ENCODE measurements at regions not wholly inside any gene's neighbourhood (a gene's known extent, or its start where the extent isn't known, plus 50 kb on each side); places are given as distances from the start of the nearest gene placed in this dataset.

DNA sequence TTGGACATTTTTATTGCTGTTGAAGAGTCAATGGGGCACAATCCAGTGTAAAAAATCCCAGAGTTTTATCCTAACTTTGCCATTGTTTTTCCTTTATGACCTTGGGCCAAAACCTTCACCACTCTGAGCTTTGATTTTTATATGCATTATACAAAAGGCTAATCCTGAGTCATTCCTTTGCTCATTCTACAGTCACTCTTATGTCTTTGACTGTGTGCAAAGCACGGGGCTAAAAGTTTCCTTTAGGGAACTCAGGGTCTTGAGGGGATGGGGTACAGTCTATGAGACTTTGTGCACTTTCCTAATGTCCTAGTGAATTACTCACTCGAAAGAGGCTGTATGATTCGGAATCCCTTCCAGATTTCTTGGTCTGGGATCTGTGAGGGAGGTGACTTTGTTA is 543.2 kb upstream of the CAMK1G start:
- TF ChIP-seq POLR2A (IDR thresholded peaks at IDR 0.05), result no peak
- TF ChIP-seq EP300 (IDR thresholded peaks at IDR 0.05), result no peak
- TF ChIP-seq, protein P1, sequence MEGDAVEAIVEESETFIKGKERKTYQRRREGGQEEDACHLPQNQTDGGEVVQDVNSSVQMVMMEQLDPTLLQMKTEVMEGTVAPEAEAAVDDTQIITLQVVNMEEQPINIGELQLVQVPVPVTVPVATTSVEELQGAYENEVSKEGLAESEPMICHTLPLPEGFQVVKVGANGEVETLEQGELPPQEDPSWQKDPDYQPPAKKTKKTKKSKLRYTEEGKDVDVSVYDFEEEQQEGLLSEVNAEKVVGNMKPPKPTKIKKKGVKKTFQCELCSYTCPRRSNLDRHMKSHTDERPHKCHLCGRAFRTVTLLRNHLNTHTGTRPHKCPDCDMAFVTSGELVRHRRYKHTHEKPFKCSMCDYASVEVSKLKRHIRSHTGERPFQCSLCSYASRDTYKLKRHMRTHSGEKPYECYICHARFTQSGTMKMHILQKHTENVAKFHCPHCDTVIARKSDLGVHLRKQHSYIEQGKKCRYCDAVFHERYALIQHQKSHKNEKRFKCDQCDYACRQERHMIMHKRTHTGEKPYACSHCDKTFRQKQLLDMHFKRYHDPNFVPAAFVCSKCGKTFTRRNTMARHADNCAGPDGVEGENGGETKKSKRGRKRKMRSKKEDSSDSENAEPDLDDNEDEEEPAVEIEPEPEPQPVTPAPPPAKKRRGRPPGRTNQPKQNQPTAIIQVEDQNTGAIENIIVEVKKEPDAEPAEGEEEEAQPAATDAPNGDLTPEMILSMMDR (IDR thresholded peaks at IDR 0.05), result no peak
- TF ChIP-seq POLR2AphosphoS5 (IDR thresholded peaks at IDR 0.05), result no peak
- Histone ChIP-seq H3K9me3 (no peaks in the 10 kb centered on the region), H3K4me3 (no peak overlapping the region), H3K36me3 (no peaks in the 10 kb centered on the region), H3K27ac (no peak overlapping the region), H3K27me3 (no peaks in the 10 kb centered on the region), H3K4me1 (peaks cover 15% of the 10 kb centered on the region)
- no peak for DNase-seq (ENCODE audit: low spot score in 2 of 2)
- 94% methylated on average over 3 of the region's 3 CpGs for WGBS

DNA sequence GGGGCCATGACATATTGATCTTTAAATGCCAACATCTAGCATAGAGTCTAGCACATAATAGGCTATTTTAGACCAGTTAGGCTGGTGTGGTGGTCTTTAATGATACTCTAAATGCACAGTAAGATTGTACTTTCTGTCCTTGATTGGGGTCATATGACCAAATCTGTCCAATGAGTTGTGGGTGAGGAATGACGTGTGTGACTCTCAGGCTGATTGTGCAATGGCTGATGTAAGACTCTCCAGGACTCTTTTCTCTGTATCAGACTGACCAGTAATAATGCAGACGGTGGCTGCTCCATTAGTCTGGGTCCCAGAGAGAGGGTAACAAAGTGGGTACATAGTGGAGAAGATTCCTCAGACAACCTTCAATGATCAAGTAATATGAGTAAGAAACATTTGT is 541.6 kb upstream of the CAMK1G start:
- Histone ChIP-seq H3K27ac (no peak overlapping the region), H3K27me3 (no peaks in the 10 kb centered on the region), H3K36me3 (no peaks in the 10 kb centered on the region), H3K9me3 (no peaks in the 10 kb centered on the region), H3K4me3 (no peak overlapping the region), H3K4me1 (peaks cover 15% of the 10 kb centered on the region)
- TF ChIP-seq EP300 (IDR thresholded peaks at IDR 0.05) (no peak), POLR2AphosphoS5 (IDR thresholded peaks at IDR 0.05) (no peak), POLR2A (IDR thresholded peaks at IDR 0.05) (no peak)
- TF ChIP-seq, protein P1 (IDR thresholded peaks at IDR 0.05), result no peak
- 85% methylated on average over 2 of the region's 2 CpGs for WGBS
- DNase-seq (ENCODE audit: low spot score in 2 of 2), result no peak

DNA sequence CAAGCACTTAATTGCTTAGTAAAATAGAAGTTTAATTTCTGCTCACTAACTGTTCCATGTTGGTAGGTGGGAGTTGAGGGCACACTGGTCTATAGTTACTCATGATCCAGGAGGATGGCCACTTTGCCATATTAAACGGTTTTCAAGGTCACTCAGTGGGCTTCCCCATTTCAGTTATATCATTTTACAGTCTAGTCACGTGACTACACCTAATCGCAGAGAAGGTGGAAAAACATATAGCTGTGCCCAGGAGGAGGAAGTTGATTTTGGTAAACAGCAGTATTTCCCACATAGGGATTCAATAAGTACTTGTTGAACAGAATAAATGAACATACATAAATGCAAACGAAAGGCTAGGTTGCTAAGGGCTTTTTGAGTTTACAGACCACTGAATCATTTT is 541.1 kb upstream of the CAMK1G start:
- no peaks in the 10 kb centered on the region for H3K27me3 ChIP-seq
- H3K4me3 ChIP-seq, result no peak overlapping the region
- TF ChIP-seq, protein P1 (IDR thresholded peaks at IDR 0.05), result no peak
- TF ChIP-seq EP300 (IDR thresholded peaks at IDR 0.05), result no peak
- no peak for TF ChIP-seq POLR2AphosphoS5 (IDR thresholded peaks at IDR 0.05)
- TF ChIP-seq POLR2A (IDR thresholded peaks at IDR 0.05), result no peak
- no peaks in the 10 kb centered on the region for H3K36me3 ChIP-seq
- peaks cover 15% of the 10 kb centered on the region for H3K4me1 ChIP-seq
- no peaks in the 10 kb centered on the region for H3K9me3 ChIP-seq
- H3K27ac ChIP-seq, result no peak overlapping the region
- no peak for DNase-seq (ENCODE audit: low spot score in 2 of 2)
- 87% methylated on average over 4 of the region's 4 CpGs for WGBS

DNA sequence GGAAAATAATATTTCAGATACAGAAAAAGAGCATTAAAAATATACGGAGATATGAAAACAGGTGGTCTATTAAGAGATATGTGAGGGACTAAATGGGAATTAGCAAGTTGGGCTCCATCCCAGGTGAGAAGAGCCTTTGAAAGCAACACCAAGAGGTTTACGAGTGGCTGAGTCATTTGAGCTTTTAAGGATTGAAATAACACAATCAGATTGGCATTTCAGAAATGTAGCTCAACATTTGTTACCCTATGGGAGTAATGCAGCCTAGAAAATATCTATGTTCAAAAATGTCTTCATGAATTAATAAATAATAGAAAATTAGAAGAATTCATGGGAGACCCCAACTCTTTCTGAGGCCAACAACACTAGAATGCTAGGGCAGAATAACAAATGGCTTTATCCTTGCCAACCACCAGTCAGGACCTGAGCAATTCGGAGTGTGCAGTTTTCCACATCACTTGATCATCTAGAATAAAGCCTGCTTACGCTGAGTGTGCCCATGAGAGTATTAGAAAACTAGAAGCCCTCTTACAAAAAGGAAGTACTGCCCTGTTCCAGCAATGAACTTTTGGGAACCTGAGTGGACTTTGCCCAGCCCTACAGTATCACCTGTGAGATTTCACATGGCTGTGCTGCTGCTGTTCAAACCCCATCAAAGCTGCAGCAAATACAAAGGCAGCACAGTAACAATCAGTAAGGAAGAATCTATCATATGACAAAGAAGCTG is 538.0 kb upstream of the CAMK1G start:
- H3K4me1 ChIP-seq, result no peaks in the 10 kb centered on the region
- WGBS, result 69% methylated on average over 4 of the region's 4 CpGs
- H3K9me3 ChIP-seq, result no peaks in the 10 kb centered on the region
- H3K4me3 ChIP-seq, result no peak overlapping the region
- DNase-seq (ENCODE audit: low spot score in 2 of 2), result no peak
- H3K27ac ChIP-seq, result no peak overlapping the region
- no peaks in the 10 kb centered on the region for H3K36me3 ChIP-seq
- TF ChIP-seq POLR2A (IDR thresholded peaks at IDR 0.05) (no peak), POLR2AphosphoS5 (IDR thresholded peaks at IDR 0.05) (no peak), EP300 (IDR thresholded peaks at IDR 0.05) (no peak)
- TF ChIP-seq, protein P1 (IDR thresholded peaks at IDR 0.05), result no peak
- no peaks in the 10 kb centered on the region for H3K27me3 ChIP-seq

DNA sequence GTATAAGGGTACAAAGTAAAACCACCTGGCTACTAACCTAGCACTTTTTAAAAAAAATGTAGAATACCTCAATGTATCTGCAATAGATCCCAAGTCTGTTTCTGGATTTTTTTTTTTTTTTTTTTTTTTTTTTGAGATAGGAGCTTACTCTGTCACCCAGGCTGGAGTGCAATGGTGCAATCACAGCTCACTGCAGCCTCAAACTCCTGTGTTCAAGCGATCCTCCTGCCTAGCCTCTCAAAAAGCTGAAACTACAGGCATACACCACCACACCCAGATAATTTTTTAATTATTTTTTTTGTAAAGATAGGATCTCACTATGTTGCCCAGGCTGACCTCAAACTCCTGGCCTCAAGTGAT is 537.5 kb upstream of the CAMK1G start:
- 100% methylated on average over 1 of the region's 1 CpG for WGBS
- TF ChIP-seq, protein P1 (IDR thresholded peaks at IDR 0.05), result no peak
- TF ChIP-seq POLR2A (IDR thresholded peaks at IDR 0.05), result no peak
- TF ChIP-seq POLR2AphosphoS5 (IDR thresholded peaks at IDR 0.05), result no peak
- TF ChIP-seq EP300 (IDR thresholded peaks at IDR 0.05), result no peak
- no peaks in the 10 kb centered on the region for H3K4me1 ChIP-seq

More for the DNA sequence above, 537.5 kb upstream of the CAMK1G start:
- DNase-seq (ENCODE audit: low spot score in 2 of 2), result no peak
- H3K27ac ChIP-seq, result no peak overlapping the region
- H3K9me3 ChIP-seq, result no peaks in the 10 kb centered on the region
- no peaks in the 10 kb centered on the region for H3K27me3 ChIP-seq
- H3K4me3 ChIP-seq, result no peak overlapping the region
- H3K36me3 ChIP-seq, result no peaks in the 10 kb centered on the region
